Fibroblast of skin of scalp (primary cell): ENCODE measurements at regions not wholly inside any gene's neighbourhood (a gene's known extent, or its start where the extent isn't known, plus 50 kb on each side); places are given as distances from the start of the nearest gene placed in this dataset.

Experiments used
- DNase-seq: peaks from one replicate; pipeline ENCODE4 v3.0.0-alpha.2; 2013

DNA sequence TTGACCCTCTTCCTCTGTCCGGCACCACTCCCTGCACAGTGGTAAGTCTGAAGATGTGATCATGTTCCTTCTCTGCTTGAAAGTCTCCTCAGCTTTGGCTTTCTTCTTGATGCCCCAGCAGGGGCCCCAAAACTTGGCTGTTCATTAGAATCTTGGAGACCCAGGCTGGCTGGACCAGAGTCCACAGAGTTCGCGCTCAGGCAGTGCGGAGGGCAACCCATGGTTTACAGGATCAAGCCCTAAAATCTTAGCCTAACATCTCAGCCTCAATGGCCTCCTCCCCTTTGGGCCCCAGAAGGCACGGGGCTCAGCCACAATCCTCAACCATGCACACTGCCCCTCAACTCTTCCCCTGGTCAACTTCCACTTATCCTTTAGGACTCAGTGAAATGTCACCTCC, 72.9 kb upstream of the GTSF1L start:
- no peak for DNase-seq

- DNase-seq = no peak
Measured at GRCh38 chr20:43799150-43799711, 72.4 kb upstream of the GTSF1L start.

DNA sequence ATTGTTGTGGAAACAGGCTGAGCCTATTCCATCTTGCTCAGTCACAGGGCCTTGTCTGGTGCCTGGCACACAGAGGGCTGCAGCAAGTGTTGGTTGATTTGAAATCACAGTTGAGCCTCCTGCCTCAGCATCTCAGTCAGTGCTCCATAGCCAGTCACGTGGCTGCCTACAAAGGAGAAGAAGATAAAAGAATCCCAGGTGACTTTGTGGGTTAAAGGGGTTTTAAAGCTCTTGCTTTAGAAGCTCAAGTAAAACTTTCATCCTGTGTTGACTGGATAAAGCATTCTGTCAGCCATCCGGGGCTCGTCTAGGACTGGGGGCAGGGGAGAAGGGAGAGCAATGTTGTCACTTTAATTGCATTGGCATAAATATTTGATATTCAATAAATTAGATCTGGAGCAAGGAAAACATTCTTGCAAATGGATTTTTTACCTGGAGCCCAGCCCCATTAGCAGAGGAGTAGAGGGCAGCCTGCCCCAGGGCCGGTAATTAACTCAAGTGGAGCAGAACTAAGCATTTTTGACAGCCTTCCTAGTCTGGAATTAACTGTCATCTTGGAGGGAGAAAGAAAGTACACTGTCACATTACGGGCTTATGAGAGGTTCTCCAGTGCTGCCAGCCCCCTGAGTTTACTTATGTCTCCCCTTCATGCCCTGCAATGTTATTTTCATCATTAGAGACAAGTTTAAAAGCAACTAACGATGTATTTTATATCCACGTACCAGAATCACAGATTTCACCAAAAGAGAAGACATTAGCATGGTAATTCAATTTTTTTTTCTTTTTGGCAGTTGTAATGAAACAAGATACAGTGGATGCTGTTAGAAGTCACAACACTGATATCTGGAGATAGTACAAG, 71.7 kb upstream of the GTSF1L start:
- DNase-seq = no peak

- no peak for DNase-seq
Measured at GRCh38 chr20:43794326-43794725, 67.5 kb upstream of the GTSF1L start.

GRCh38 chr20:43789593-43789992, 62.8 kb upstream of the GTSF1L start:
- no peak for DNase-seq

- DNase-seq = no peak
Measured at GRCh38 chr20:43787937-43788336, 61.1 kb upstream of the GTSF1L start.

GRCh38 chr20:43786885-43787284, 60.1 kb upstream of the GTSF1L start:
- no peak for DNase-seq

- no peak for DNase-seq
Measured at GRCh38 chr20:43781215-43781614, 54.4 kb upstream of the GTSF1L start.

DNA sequence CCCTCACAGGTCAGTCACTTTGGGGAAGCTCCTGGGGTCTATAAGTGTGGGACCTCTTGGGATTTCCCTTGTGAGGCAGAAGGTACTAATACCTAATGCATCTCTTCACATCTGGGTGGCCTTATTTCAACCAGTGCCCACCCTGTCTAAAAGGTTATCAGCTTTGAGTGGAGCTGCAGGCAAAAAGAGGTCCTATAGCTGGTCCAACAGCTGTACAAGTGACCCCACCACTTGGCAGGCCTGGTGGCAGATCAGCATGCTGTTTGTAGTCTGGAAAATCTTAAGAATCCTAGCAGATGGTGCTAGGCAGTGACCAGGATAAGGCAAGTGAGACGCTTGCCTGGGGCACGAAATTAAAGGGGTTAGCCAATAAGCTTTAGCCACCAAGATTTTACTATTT, 51.6 kb upstream of the GTSF1L start:
- no peak for DNase-seq

GRCh38 chr20:43776691-43777090, 49.9 kb upstream of the GTSF1L start:
- DNase-seq = peak; percentile 22
